ENCODE measurements at regions not wholly inside any gene's neighbourhood (a gene's known extent, or its start where the extent isn't known, plus 50 kb on each side); places are given as distances from the start of the nearest gene placed in this dataset.
"Not testable (repeated sequence)": the region's sequence is repeated elsewhere in the genome, so short reads cannot be mapped to it uniquely, and the experiment has no call there.

DNA sequence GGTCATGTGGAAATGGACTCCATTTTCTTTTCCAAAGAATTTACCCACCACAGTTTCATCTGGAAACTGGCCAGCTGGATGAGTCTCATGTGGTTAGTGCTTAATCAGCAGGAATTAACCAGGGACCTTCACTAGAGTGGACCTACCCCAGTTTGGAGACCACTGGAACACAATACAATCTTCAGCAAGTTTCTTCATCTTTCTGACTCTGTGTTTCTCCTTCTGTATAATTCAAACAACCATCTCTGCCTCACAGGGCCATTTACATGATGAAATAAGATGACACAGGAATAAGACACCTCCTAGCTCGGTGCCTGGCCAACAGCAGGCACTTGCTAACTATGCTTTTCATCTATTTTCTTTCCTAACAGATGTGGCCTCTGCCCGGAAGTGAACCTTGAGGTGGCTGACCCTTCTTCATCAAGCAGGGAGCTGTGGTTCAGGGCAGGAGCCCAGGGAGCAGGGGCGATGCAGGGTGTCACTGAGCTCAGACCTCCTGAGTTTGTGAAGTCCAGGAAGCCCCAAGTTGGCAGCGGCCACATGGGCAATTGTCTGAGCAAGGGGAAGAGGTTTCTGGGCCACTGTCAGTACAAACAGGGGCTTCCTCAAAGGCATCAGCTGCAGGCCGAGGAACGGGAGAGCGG is 98.8 kb downstream of the SOD2 start:
- no peak for DNase-seq (ENCODE audit: low spot score)

DNA sequence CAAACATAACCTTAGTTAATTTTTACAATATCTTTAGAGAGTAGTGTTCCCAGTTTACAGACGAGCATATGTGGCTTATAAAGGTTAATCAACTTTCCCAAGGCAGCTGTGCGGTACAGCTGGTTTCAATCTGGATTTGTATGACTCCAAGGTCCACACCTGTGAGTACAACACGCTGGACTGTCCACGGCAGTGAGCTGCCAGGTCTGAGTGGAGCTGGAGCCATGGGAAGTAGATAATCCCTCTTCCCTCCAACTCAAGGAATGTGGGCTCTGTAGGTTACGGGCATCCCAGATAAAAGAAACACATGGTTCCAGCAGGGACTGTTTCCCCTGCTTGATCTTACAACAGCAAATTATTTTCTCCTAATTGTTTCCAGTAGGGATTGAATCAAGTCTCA is 102.2 kb downstream of the SOD2 start:
- no peak for DNase-seq (ENCODE audit: low spot score)

DNA sequence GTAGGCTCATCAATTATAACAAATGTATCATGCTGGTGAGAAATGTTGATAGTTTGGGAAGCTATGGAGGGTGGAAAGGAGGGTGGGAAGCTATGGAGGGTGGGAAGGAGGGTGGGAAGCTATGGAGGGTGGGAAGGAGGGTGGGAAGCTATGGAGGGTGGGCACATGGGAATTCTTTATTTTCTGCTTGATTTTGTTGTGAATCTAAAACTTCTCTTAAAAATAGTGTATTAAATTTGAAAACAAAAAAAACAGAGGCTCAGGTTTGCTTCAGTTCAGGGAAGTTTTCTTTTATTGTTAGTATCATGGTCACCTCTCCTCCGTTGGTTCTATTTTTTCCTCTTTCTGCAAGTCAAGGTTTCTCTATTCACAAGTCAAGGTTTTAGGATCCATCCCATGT is 106.4 kb downstream of the SOD2 start:
- DNase-seq (ENCODE audit: low spot score), result no peak

DNA sequence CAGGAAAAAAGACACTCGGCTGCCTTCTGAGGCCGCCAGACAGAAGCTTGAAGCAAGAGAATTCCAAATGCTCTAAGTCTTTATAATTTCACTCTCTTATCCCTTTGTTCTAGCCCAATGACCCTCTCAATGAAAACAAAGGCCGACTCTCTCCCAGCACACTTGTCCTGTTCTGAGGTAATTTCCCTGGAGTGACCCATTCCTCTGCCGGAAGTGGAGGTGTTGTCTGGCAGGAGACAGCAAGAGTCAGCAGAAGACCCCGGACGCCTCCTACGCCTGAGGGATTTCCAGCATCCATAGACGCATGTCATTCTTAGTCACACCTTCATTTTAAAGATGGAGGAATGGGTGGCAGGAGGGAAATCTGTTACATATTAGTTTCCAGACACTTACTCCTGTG is 110.3 kb downstream of the SOD2 start:
- DNase-seq (ENCODE audit: low spot score), result no peak

DNA sequence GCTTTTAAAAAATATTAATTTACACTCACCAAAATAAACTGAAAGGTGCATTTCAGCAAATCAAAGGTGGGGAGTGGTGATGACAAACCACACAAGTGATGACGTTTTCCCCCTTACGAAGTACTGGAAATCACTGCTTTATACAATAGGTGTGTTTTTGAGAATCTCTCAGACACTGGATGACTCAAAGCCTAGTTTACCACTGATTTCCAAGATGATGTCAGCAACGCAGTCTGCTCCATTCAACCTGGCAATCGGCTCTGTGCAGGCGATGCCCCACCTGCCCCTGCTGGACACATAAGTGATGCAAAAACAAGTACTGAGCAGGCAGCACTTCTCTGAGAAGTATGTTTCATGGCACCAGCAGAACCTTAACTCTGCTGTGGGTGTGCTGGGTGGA is 114.4 kb downstream of the SOD2 start:
- no peak for DNase-seq (ENCODE audit: low spot score)

DNA sequence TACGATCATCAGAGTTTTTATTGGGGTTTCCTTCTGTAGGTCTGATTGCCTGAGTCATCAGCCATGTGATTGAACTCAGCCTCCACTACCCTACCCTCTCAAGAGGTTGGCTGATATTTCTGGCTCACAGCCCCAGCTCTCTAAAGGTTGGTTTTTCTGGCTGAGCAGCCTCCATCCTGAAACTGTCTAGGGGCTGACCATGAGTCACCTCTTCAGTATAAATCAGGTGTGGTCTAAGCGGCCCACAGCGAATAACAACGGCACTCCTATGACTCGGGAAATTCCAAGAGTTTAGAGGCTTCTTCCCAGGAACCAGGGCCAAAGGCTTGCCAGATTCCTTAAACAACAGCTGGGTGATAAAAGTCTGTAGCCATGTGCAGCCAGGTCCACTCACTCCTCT is 115.5 kb downstream of the SOD2 start:
- peak; percentile 41 for DNase-seq (ENCODE audit: low spot score)

DNA sequence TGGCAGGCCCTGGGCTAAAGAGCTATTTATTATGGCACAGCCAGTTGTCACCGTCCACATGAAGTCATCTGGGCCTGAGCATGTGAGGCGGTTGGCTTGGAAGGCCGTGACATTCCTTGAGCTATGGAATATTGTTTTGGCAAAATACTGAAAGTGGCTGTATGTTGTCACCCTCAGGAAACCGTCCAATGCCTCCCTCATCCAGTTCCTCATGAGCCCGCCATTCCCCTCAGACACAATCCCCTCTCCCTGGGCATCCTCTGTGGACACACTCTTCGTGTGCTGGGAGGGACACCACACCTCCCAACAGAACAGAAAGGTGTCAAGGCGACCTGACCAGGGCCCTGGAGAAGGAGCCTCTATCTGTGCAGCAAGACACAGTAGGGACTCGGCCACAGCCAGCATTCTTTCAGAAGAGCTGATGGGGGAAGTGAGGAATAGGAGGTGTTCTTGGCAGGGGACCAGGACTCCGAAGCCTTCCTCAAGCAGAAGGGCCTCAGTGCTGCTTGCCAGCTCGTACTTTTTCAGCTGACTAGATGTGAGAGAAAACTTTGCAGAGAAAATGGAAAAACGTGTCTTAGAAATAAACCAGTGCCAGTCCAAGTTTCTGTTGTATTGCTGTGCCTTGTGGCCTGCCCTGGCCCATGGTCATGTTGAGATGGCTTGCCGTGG is 120.5 kb downstream of the SOD2 start:
- no peak for DNase-seq (ENCODE audit: low spot score)

DNA sequence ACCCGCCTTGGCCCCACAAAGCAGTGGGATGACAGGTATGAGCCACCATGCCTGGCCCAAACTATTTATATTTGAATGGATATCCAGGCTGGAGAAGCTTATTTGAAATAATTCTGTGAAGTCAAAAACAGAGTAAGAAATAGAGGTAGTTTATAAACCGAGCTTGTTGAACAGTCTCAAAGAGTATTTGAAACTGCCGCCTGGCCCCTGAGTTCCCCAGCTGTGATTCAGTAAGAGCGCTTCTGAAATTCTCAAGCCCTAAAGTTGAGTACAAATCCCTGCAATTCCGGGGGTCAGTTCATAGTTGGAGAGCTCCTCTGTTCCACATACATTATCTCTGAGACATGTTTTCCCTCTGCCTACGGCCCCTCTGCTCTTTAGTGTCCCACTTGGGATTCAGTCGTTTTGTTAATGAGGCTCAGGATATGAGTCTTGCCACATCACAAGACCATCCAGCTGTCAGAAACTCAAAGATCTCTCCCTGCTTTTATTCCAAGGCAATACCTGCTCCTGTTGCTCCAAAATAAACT is 127.8 kb downstream of the SOD2 start:
- DNase-seq (ENCODE audit: low spot score), result no peak

DNA sequence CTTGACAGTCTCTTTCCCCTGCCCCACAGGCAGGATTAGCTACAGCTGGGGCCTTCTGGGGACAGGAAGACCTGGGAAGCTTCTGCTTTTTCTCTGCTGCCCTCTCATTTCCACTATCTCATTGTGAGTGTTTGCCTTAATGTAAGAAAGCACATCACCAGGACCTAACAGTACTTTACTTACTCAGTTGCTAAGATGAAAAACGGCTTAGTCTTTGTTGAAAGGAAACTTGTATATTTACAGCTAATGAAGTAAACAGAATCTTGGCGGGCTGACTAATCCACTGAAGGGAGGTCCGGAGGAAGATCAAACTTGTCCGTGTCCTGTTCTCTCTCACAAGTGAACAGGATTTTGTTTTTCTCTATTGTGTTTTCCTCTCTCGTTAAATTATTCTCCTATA is 128.6 kb downstream of the SOD2 start:
- no peak for DNase-seq (ENCODE audit: low spot score)

DNA sequence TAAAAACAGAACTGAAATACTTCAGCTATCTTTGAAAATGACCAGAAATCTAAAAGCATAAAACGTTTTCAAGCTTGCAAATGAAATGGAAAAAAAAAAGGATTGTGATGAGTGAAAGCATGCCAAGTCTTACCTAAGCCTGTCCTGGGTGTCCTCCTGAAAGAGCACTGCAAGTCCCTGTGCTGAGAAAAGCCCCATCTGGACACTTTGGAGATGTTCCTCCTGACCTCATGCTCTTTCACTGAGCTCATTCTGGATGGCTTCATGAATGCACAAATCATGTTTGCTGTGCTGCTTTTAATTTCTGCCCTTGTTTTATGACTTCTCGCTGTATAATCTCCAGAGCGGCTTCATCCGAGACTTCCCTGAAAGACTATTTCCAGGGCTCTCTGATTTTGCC is 136.0 kb downstream of the SOD2 start:
- DNase-seq (ENCODE audit: low spot score), result no peak

DNA sequence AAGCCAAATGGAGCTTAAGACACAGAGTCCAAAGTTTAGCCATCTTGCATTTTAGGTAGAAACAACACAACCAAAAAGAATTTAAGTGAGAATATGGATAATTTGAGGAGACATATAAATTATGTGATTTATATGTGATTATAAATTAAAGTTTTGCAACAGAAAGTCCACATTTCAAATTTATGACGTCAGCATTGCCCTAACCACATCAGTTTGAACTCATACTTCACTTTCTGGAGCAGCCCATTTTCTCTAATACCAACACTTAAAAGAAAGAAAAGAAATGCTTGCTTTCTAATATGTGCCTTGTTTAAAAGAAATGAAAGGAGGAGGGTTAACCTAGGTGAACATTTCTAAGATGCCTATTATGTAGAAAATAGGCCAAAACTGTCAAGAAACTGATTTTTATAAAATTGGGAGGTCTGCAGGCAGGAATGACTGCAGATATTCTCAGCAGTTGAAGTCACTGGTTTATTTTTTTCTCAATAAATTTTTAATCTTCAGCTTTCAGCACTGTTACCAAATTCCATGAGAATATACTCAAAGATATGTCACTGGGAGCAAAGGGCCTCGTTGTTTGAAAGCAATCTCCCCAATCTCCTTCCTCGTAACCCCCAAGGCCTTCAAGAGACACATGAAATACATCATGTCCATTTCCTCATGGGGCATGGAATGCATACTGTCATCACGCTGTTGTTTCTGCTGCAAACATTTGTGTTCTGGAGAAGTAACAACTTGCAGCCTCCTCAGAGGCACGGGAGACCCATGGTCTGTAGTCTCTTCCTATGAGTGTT is 137.8 kb downstream of the SOD2 start:
- no peak for DNase-seq (ENCODE audit: low spot score)

DNA sequence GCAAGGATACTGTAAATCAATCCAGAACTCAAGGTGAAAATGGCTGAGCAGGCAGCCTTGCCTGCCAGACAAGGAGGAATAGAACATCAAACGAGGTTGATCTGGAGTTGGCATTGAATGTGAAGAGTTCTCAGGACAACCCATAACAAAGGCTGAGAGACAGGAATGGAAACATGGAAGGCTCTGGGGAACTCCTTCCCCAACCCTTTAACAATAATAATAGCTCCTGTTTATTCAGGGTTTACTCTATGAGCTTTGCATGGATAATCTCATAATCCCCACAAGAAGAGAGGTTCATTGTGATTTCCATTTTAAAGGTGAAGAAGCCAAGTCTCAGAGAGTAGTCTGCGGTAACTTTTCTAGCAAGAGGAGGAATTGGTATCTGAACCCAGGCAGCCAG is 151.7 kb downstream of the SOD2 start:
- DNase-seq (ENCODE audit: low spot score), result no peak

DNA sequence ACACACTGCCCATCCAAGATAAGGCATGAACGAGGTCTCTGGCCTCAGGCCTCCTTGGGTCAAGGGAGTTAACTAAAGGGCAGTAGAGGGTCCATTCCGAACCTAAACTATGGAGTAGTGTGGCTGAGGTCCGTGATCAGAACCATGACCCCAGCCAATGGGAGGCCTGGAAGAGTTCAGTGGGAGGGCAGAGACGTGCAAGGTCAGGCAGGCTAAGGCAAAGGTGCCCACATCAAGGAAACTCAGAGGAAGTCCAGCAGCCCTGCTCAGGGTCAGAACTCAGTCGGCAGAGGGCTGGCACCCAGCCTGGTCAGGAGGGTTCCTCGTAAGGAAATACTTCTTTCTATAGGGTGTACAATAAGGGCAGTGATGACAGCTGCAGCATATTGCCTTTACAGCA is 152.2 kb downstream of the SOD2 start:
- DNase-seq (ENCODE audit: low spot score), result no peak

DNA sequence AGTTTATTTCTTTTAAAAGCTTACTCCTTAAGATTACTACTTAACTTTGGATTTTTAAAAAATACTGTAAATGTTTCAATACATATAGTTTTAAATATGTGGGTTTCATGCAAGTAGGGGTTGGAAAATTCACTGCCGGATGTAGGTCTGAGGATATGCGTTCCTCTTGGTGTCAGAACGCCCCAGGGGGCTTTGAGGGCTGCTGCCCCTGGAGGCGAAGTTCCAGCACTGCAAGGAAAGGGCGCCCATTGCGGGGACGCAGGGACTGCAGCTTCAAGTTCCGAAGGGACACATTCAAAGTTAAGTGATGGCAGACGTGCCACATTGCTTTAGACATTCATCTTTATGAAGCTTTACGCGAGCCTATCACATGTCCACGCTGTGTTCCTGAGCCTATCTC is 152.9 kb downstream of the SOD2 start:
- DNase-seq (ENCODE audit: low spot score), result no peak

DNA sequence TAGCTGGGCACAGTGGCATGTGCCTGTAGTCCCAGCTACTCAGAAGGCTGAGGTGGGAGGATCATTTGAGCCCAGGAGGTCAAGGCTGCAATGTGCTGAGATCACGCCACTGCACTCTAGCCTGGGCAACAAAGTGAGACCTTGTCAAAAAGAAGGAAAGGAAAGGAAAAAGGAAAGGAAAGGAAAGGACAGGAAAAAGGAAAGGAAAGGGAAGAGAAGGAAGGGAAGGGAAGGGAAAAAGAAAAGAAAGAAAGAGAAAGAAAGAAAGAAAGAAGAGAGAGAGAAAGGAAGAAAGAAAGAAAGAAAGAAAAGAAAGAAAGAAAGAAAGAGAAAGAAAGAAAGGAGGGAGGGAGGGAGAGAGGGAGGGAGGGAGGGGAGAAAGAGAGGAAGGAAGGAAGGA is 155.0 kb downstream of the SOD2 start:
- DNase-seq (ENCODE audit: low spot score), result not testable (repeated sequence)

DNA sequence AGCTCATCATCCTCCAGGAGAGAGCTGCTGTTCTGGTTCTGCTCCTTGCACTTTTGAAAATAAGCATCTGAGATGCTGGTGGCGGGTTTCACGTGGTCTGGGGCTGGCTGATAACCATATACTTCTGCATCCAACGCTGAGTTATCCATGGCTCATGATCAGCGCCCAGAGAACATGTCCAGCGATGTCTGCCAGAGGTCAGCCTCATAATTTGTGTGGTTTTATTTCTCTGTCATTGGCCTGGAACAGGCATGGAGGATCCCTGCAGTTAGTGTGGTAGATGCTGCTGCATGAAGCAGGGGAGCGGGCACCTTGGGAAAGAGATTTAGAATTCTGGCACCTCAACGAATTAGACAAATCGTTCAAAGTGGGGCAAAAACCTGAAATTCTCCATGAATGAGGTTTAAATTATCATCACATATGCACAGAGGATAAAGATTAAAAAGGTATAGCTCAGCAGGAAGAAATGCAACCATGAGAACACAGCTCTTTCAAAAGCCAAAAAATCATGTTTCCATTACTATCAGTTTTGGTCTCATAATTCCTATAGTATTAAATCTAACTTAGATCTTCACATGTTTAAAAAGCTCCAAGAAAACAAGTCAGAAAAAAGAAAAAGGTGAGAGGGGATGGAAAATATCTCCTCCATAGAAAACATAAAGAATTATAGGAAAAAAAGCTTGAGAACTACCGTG is 157.2 kb downstream of the SOD2 start:
- no peak for DNase-seq (ENCODE audit: low spot score)

DNA sequence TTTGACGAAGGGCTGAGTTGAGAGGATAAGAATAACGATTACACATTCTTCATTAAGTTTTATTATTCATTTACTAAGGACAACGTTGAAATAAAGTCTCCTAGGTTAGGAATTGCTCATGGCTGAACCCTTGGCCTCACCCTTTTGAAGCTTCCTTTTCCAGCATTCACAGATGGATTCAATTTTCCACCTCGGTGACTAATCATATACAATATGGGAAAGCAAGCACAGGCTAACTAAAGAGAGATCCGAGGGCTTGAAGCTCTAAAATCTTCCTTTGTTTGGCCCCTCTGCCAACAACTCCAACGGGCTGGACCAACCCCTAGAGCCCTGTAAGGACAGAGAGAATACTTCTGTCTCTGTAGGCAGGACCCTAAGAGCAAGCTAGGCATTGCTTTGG is 159.5 kb downstream of the SOD2 start:
- DNase-seq (ENCODE audit: low spot score), result no peak

DNA sequence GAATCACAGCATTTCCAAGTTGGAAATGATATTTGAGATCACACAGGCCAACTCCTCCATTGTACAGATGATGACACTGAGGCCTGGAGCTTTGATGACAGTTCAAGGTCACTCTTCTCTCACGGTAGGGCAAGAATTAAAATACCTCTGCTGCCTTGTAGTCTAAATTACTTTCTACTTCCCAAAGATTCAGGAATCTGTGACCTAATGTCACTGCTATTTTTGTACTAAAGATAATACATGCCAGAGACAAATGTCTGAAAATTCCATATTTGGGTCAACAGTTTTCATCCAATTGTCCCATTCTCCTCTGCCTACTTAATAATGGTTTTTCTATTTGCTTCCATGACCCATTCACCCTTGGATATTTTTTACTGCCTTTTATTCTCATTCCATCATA is 160.0 kb downstream of the SOD2 start:
- DNase-seq (ENCODE audit: low spot score), result no peak

DNA sequence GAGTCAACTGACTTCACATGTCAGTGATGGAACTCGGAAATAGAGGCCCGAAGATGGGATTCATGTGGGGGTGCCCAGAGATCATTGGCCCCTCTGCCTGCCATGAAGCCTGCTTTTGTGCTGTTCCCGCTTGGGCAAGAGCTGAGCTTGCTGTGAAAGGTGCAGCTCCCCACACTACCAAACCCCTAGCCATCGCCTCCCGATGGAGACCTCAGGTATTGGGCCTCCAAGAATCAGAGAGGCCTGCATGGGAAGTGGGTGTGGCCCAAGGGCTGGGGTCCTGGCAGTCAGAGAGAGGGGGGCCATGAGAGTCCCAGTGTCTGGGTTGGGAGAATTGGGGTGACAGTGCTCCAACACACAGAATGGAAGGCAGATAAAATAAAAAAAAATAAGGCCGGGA is 160.9 kb downstream of the SOD2 start:
- no peak for DNase-seq (ENCODE audit: low spot score)

DNA sequence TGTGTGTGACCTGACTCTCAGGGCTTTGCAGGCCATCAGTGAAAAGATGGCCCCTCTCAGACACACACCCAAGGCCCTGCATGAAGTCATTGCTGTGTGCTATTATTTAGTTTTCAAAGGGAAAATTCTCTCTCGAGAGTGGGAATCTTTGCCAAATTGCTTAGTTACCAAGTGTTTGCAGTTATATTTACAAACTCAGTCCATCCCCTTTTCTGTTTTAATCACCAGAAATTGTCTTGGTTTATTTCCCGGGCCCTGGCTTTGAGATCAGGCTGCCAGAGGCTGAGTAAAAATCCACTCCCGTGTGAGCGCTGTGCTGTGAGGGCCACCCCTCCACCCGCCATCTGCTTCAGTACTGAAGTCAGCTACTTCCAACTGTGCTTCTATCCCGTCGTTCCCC is 163.1 kb downstream of the SOD2 start:
- DNase-seq (ENCODE audit: low spot score), result no peak

DNA sequence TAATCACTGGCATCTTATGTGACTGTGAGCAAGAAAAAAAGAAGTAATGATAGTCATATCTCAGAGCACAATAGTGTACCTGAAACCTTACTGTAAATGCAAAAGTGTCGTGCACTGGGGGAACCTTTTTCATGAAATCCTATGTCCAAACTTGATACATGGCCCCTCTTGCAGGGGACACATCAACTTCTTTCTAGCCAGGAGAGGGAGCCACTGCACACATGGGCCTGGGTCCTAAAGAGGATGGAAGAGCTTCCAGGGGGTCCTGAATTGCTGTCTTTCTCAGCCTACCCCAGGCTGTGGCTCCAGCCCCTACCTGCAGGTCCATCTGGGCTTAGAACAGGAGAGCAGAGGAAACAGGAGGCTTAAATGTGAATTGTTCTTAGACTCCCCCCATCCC is 165.7 kb downstream of the SOD2 start:
- no peak for DNase-seq (ENCODE audit: low spot score)

DNA sequence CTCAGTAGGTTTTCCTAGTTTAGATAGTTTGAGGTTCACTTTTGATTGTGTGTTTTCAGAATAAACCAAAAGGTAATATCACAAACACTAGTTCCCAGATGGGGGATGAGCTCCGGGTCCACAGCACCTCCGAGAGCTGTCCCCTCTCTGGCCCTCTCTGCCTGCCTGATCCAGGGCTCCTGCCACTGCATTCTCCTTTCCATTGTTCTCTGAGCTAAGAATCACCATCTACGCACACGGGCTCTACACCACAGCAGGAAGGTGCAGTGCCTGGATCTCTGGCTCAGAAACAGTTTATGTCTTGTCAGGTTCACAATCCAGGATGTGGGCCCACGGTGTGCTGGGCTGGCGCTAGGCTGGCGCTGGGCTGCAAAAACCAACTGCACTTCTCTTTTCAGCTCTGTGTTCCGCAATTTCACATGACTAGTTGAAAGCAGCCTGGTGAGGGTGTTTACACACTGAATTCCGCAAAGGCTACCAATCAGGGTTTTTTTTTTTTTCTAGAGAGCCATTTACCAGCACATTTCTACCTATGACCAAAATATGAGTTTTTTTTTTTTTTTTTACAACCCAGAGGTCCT is 167.5 kb downstream of the SOD2 start:
- no peak for DNase-seq (ENCODE audit: low spot score)

Measured in COLO829 (cell line).